Caki2 (cell line): ENCODE measurements at regions not wholly inside any gene's neighbourhood (a gene's known extent, or its start where the extent isn't known, plus 50 kb on each side); places are given as distances from the start of the nearest gene placed in this dataset.

ENCODE experiments used
- DNase-seq: peaks from one replicate; pipeline ENCODE4 v3.0.0-alpha.2; 2015; ENCODE audit warnings: low read depth
- in situ Hi-C: cut with HindIII; loops from 2 replicates; pipeline ENCODE4 v1.10.0; 2016; ENCODE audit warnings: low sequenced_read_pairs, low pct_unique_long_range_greater_than_20kb, mixed read lengths

DNA sequence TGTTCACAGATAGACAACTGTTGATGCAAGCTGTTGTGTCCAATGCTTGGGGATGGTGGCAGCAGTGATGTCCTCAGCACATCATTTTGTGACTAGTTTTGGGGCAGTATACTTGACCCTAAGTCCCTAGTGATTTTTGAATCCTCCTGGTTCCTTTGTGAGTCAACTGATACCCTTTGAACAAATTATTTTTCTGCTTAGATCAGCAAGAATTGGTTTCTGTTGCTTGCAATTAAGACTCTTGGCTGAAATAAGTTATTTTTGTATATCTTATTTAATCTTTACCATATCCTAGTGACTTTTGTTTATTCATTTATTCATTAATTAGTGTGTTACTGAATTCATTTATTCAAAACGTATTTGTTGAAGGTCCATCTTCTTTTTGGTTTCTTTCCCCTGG is 392.0 kb upstream of the SGCD start:
- in situ Hi-C loops = no loop called here
- no peak for DNase-seq

DNA sequence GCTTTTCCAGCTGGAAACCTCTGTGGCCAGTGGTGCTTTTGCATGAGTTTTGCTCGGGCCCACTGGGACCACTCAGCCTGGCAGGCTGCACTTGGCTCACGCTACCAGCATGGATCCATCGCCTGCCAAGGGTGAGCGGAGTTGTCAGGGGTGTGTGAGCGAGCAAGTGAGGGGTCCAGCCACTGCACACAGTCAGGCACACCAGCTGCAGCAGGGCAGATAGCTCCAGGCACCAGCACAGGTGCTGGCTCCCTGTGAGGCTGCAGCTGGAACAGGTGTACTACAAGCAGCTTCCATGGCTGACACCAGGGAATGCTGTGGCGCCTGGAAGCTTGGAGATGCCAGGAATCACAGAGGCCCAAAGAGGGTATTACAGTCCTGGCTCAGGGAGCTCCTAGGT is 391.2 kb upstream of the SGCD start:
- no peak for DNase-seq
- in situ Hi-C loops = no loop called here

GRCh38 chr5:155936520-155937406 is 390.2 kb upstream of the SGCD start:
- in situ Hi-C loops = no loop called here
- DNase-seq = no peak

DNA sequence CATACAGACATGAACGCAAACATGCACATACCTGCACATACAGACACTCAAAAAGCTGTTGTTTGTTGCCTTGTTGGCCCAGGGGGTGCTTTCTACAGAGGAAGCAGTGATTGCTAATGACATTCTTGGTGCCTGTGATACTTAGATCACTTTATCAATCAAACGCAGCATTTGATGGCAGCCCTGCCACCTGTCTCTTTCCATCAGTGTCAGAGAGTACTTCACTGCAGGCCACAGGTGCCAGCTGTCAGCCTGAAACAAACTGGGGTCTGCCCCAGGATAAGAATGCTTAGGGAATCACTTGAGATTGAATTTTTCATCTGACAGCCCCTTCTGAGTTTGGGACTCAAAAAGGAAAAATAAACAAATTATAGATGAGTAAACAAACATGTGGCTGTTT is 388.9 kb upstream of the SGCD start:
- in situ Hi-C loops = no loop called here
- no peak for DNase-seq

DNA sequence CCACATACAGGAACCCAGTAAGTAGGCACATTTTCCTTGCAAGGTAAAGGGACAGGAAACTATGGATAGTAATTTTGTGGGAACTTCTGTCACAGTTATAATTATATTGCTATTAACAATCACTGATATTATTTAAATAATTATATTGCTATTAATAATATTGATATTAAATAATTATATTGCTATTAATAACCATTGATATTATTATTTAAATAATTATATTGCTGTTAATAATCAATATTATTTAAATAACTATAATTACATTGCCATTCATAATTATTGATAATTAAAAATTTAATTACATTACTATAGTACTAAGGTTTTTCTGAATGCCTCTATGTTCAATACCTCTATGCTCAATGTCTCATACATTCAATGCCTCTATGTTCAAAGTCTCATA is 385.6 kb upstream of the SGCD start:
- in situ Hi-C loops = no loop called here
- no peak for DNase-seq

GRCh38 chr5:155943516-155944407 is 383.2 kb upstream of the SGCD start:
- peak; percentile 30 for DNase-seq
- in situ Hi-C loops = no loop called here

- no peak for DNase-seq
- in situ Hi-C loops = no loop called here
These were observed 379.4 kb upstream of the SGCD start for GRCh38 chr5:155947394-155948062.

- DNase-seq = no peak
- in situ Hi-C loops = no loop called here
These were observed 378.4 kb upstream of the SGCD start for GRCh38 chr5:155948576-155948975.

DNA sequence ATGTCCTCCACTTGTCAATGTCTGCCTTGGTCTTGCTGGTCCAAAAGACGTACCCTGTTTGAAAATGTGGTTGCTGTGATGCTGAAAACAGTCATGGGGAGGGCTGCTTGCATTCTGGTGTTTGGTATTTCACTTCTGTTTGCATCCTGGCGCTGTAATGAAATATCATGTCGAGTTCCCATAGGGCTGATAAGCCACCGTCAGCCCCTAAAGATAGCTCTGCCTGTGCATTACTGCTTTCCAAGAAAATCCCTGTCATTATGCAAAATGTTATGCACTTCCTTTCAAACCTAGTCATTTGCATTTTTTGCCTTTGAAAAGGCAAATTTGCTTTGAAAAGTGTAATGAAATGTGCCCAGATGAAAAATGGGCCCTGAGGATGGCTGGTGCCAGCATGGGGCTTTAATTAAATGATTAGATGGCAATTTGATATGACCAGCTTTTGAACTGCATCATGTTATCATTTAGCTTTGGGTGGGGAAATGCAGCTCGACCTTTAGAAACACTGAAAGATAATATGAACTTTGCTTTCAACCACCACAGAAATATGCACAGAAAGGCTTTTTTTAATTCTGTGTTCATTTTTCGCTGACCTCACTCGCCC is 374.4 kb upstream of the SGCD start:
- in situ Hi-C loops = no loop called here
- DNase-seq = no peak

- in situ Hi-C loops = no loop called here
- DNase-seq = no peak
These were observed 373.6 kb upstream of the SGCD start for GRCh38 chr5:155953335-155953734.

- in situ Hi-C loops = no loop called here
- DNase-seq = no peak
These were observed 372.1 kb upstream of the SGCD start for GRCh38 chr5:155954701-155955445.

DNA sequence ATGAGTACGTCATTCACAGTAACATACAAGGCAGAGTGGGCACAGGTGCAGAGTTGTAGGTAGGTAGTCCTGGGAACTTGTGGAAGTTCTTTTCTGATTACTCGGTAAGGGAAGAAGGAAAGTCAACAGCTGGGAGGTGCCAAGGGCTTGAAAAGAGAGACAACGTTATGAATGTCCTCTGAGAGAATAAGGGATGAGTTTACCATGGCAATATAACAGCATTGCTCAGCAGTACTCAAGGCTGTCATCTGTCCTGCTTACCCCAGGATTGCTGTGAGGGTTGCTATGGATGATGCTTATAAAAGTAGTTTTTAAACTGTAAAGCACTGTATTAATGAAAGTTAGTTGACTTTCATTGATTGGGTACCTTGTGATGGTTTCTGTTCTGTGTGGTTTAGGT is 369.1 kb upstream of the SGCD start:
- no peak for DNase-seq
- in situ Hi-C loops = no loop called here

- no peak for DNase-seq
- in situ Hi-C loops = no loop called here
These were observed 367.9 kb upstream of the SGCD start for GRCh38 chr5:155959082-155959481.

GRCh38 chr5:155960177-155960576 is 366.8 kb upstream of the SGCD start:
- in situ Hi-C loops = no loop called here
- DNase-seq = no peak

DNA sequence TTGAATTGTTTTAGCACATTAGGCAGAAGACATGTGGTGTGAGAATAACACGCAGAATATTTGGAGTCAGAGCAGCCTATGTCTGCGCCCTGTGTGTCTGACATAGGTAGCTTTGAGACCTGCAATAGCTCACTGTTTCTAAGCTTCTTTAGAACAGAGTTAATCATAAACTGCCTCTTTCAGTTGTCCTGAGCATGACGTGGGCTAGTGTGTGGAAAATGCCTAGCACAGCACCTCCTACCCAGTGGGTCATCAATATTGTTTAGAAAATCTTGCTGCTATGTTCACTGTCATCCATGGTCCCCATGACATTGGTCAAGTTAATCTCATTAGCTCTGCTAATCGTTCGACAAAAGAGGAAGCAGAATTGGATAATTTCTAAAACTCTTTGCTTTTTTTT is 357.4 kb upstream of the SGCD start:
- DNase-seq = no peak
- in situ Hi-C loops = no loop called here

GRCh38 chr5:155974369-155974768 is 352.6 kb upstream of the SGCD start:
- in situ Hi-C loops = no loop called here
- no peak for DNase-seq

DNA sequence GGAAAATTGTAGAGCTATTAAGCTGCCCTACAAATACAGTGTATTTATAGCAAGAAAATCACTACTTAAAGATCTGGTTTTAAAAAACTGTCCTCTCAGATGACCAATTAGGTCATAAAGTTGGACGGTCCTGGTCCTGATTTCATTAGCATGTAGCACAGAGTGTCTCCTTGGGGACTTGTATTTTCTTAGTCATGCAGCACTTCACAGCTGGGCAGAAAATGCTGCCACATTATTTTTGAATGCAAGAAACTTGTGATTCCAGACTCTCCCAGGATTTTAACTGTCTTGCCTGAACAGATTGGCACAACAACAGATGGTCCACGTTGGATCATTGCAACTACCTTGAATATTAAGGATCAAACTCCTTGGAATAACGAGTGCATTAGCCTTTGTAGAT is 348.1 kb upstream of the SGCD start:
- in situ Hi-C loops = no loop called here
- DNase-seq = no peak

- no peak for DNase-seq
- in situ Hi-C loops = no loop called here
These were observed 344.6 kb upstream of the SGCD start for GRCh38 chr5:155982354-155982753.
